ENCODE measurements at regions not wholly inside any gene's neighbourhood (a gene's known extent, or its start where the extent isn't known, plus 50 kb on each side); places are given as distances from the start of the nearest gene placed in this dataset.

- DNase-seq (ENCODE audit: extremely low spot score, unreplicated experiment): no peak
- peak overlapping the region; percentile 63 for H3K27ac Mint-ChIP-seq
- H3K4me1 Mint-ChIP-seq (ENCODE audit: unreplicated experiment): peaks cover 26% of the 10 kb centered on the region
- H3K27me3 Mint-ChIP-seq: peaks cover 27% of the 10 kb centered on the region
- H3K4me3 Mint-ChIP-seq: no peak overlapping the region
- no peak for TF ChIP-seq CTCF (conservative IDR thresholded peaks at IDR 0.05)
- no peaks in the 10 kb centered on the region for H3K36me3 Mint-ChIP-seq
- H3K9me3 Mint-ChIP-seq: no peaks in the 10 kb centered on the region
Measured at GRCh38 chr15:98506711-98507110, 141.6 kb upstream of the IGF1R start.

GRCh38 chr15:98513428-98513986, 134.8 kb upstream of the IGF1R start:
- Mint-ChIP-seq H3K36me3 (no peaks in the 10 kb centered on the region), H3K4me3 (no peak overlapping the region), H3K27ac (no peak overlapping the region), H3K9me3 (no peaks in the 10 kb centered on the region), H3K4me1 (ENCODE audit: unreplicated experiment) (peaks cover 4% of the 10 kb centered on the region), H3K27me3 (peaks cover 9% of the 10 kb centered on the region)
- no peak for DNase-seq (ENCODE audit: extremely low spot score, unreplicated experiment)
- no peak for TF ChIP-seq CTCF (conservative IDR thresholded peaks at IDR 0.05)

GRCh38 chr15:98514034-98514622, 134.2 kb upstream of the IGF1R start:
- no peaks in the 10 kb centered on the region for H3K9me3 Mint-ChIP-seq
- H3K4me3 Mint-ChIP-seq: no peak overlapping the region
- no peak for TF ChIP-seq CTCF (conservative IDR thresholded peaks at IDR 0.05)
- H3K36me3 Mint-ChIP-seq: no peaks in the 10 kb centered on the region
- H3K27me3 Mint-ChIP-seq: peaks cover 14% of the 10 kb centered on the region
- DNase-seq (ENCODE audit: extremely low spot score, unreplicated experiment): no peak
- H3K4me1 Mint-ChIP-seq (ENCODE audit: unreplicated experiment): peaks cover 8% of the 10 kb centered on the region
- H3K27ac Mint-ChIP-seq: no peak overlapping the region

- no peaks in the 10 kb centered on the region for H3K36me3 Mint-ChIP-seq
- peak; percentile 66 for DNase-seq (ENCODE audit: extremely low spot score, unreplicated experiment)
- peak overlapping the region; percentile 70 for H3K4me3 Mint-ChIP-seq
- peak; percentile 85 for TF ChIP-seq CTCF (conservative IDR thresholded peaks at IDR 0.05)
- H3K4me1 Mint-ChIP-seq (ENCODE audit: unreplicated experiment): peaks cover 16% of the 10 kb centered on the region
- H3K9me3 Mint-ChIP-seq: no peaks in the 10 kb centered on the region
- peaks cover 12% of the 10 kb centered on the region for H3K27me3 Mint-ChIP-seq
- H3K27ac Mint-ChIP-seq: peak overlapping the region; percentile 57
Measured at GRCh38 chr15:98518823-98519561, 129.3 kb upstream of the IGF1R start.

GRCh38 chr15:98519767-98520550, 128.4 kb upstream of the IGF1R start:
- no peak for TF ChIP-seq CTCF (conservative IDR thresholded peaks at IDR 0.05)
- H3K4me3 Mint-ChIP-seq: no peak overlapping the region
- no peaks in the 10 kb centered on the region for H3K36me3 Mint-ChIP-seq
- DNase-seq (ENCODE audit: extremely low spot score, unreplicated experiment): no peak
- peaks cover 17% of the 10 kb centered on the region for H3K4me1 Mint-ChIP-seq (ENCODE audit: unreplicated experiment)
- no peak overlapping the region for H3K27ac Mint-ChIP-seq
- H3K9me3 Mint-ChIP-seq: no peaks in the 10 kb centered on the region
- peaks cover 7% of the 10 kb centered on the region for H3K27me3 Mint-ChIP-seq
